GM18511 (cell line): ENCODE measurements at regions not wholly inside any gene's neighbourhood (a gene's known extent, or its start where the extent isn't known, plus 50 kb on each side); places are given as distances from the start of the nearest gene placed in this dataset.
"Not testable (repeated sequence)": the region's sequence is repeated elsewhere in the genome, so short reads cannot be mapped to it uniquely, and the experiment has no call there.

Experiments
- ATAC-seq: cut with Tn5 transposase; IDR thresholded peaks from one replicate; pipeline ENCODE4 v1.9.1; 2021; ENCODE audit warnings: mild to moderate bottlenecking, moderate library complexity; ENCODE audit not compliant: unreplicated experiment

DNA sequence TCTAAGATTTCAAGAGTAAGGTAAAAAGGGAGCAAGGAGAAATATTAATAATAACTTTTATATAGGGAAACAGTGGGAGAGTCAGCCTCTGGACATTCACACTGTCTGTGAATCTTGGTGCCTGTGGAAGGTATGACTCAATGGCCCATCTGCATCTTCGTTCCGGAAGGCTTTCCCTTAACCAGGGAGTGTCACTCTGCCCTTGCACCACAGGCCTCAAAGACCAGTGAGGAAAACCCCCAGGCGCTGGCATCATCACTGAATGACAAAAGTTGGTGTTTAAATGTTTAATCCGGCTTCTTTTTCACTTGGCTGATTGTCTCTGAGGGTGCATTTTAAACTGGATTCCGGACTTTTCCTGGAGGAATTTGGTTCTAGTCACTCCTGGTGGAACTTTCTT is 522.4 kb upstream of the TLE4 start:
- ATAC-seq, result no peak

DNA sequence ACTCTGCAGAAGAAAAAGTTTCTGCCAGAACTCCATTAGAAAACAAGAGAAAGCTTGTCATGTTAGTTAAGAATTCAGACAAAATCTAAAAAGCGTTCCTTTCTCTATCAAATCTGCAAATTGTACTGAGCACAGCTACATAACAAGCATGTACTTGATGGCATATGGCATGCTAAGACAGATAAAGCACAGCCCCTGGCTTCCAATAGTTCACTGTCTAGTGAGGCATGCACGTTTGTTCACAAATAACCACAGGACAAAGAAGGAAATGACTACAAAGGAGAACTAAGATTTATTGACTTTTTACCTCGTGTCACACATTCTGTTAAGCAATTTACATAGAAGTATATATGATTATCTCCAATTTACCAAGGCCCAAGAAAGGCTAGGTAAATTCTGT is 518.2 kb upstream of the TLE4 start:
- ATAC-seq, result no peak

DNA sequence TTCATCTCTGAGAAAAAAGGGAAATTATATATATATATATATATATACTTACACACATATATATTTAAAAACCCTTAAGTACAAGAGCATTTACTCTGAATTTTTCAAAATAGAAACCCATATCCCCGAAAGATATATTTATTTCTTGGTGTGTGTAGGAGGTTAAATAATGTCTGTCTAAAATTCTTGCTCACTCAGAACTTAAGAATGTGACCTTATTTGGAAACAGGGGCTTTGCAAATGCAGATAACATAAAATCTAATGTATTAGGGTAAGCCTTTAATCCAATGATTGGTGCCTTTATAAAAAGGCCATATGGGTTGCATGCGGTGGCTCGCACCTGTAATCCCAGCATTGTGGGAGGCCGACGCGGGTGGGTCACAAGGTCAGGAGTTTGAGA is 517.3 kb upstream of the TLE4 start:
- no peak for ATAC-seq

DNA sequence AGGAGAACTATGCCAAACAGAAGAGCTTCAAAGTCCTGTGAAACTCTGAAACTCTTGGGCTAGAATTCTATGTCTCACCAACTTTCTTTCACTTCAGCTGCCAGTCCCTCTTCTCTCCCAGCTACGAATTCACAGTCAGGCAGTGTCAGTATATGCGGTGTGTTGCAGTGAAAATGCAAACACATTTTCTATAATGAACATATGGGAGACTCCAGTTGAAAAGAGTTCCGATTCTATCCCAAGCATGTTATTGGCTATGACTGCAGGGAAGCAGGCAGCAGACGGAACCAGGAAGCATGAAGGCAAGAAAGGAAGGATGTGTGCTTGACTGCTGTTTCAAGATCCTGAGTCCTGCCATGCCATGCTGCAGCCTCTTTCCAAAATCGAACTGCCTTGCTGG is 515.7 kb upstream of the TLE4 start:
- no peak for ATAC-seq

DNA sequence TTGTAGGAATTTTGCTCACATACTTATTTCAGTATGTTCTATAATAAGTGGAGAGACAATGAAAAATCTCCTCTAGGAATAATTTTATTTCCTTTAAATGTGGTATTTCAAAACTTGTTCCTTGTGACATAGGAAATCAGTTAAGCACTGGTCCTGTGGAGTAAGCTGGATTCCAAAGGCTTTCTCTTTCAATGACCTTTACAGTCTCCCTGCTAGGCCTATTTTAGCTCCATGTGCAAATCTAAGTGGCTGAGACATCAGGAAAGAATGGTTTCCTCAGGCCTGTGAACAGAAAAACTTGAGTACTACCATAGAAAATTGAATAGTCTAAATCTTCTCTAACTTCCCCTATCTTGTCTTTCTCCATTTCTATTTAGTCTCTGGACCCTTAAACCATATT is 514.2 kb upstream of the TLE4 start:
- no peak for ATAC-seq

DNA sequence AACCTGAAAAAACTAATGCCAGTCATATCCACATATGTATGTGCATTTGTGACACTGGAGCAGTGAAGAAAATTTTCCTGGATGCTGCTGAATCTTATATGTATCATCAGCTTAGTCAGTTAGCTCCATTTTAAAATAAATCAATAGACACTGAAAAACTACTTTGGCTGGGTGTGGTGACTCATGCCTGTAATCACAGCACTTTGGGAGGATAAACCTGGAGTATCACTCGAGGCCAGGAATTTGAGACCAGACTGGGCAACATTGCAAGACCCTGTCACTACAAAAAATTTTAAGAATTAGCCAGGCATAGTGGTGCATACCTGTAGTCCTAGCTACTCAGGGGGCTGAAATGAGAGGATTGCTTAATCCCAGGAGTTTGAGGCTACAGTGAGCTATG is 511.0 kb upstream of the TLE4 start:
- no peak for ATAC-seq

DNA sequence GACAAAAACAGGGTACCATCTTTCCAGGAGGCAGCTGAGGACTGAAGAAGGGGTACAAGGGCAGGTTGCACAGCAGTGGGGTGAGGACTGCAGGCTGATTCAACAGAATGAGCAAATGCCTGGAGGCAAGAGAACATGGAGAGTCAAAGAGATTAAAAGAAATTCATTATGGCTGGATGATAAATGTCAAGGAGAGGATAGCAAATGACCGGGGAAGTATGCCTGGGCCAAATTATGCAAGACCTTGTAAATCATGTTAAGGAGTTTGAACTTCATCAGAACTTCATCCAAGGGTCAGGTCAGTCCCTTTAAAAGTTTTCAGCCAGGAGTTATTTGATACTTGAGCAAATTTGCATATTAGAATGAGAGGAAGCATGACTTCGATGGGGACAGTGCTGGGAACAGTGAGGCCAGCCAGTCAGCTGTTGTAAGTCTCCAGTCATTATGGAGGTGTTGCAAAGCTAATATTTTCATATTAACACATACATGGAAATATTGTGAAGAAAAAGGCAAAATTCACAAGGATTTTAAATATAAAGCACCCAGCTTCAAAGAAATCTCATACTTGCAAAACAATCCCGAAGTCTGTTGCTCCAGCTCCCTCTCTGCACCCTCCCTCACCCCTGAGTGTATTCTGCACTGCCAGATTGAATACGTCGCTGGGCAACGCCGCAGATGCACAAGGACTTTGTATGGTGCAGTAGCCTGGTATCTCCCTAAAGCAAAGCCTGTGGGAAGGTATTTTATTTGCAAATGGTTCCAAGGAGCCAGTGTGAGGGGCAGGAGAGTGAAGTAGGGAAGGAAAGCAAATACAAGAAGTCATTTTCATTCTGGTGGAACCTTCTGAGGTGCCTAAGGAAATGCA is 509.8 kb upstream of the TLE4 start:
- ATAC-seq, result no peak

DNA sequence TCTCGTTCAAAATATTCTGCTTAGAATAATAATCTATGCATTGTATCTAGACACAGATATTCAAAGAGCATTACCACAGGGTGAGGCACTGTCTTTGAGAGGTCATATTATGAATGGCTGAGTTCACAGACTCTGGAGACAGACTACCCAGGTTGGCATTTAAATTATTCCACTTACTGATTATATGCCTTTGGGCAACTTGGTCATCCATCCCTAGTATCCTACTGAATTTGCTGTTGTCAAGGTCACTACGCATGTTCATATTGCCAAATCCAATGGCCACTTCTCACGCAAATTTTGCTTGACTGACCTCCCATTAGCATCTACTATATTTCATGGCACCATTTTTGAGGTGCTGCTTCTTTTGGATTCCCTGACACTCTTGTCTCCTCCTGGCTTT is 498.6 kb upstream of the TLE4 start:
- ATAC-seq, result no peak

DNA sequence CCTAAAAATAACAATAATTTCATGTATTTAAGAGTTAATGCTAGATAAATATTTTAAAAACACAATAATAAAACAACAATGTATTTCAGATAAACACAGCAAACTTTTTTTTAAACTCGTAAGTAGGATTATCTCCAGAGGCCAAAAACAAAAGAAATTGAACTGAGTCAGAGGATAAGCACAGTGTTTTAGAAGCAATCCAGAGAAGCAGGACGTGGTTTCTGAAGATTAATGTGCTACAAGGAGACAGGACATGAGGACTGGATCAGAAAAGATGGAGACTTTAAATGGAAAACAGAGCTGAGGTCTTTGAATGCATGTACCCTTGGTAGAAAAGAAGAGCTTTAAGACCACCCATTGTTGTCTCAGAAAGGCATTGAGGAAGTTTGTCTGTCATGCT is 491.2 kb upstream of the TLE4 start:
- no peak for ATAC-seq

DNA sequence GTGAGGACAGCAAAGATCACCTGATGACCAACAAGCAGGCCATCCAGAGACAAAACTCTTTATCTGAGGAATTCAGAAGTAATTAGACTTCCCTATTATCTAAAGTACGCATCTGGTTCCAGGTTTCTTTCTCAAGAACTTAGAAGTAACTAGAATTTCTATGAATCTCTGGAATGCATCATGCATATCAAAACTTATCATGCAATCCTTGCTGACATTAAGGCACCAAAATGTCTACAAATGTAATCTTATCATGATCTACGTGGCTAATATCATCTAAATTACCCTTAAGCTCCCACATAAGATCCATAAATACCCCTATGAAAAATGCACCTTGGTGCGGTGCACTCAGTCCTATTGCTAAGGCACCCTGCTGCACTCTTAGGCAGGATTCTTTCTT is 488.1 kb upstream of the TLE4 start:
- ATAC-seq, result no peak

DNA sequence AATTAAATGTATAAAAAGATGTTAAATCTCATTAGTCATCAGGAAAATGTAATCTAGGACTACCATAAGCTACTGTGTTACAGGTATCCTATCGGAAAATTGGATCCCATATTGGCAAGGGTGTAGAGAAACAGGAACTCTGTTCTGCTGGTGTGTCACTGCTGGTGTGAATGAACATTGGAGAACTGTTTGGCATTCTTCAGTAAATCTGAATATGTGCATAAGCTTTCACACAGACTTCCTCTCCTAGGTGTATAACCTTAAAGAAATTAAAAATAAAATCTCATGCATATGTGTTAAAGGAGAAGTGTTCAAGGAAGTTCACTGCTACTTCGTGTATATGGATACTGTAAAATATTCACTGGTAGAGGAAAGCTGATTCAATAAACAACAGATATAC is 484.6 kb upstream of the TLE4 start:
- ATAC-seq, result no peak

DNA sequence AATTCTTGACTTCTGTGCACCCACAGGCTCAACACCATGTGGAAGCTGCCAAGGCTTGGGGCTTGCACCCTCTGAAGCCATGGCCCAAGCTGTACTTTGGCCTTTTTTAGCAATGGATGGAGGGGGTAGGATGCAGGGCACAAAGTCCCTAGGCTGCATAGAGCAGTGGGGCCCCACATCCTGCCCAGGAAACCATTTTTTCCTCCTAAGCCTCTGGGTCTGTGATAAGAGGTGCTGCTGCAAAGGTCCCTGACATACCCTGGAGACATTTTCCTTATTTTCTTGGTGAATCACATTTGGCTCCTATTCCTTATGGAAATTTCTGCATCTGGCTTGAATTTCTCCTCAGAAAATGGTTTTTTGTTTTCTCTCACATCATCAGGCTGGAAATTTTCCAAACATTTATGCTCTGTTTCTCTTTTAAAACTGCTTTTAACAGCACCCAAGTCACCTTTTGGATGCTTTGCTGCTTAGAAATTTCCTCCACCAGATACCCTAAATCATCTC is 482.7 kb upstream of the TLE4 start:
- no peak for ATAC-seq

DNA sequence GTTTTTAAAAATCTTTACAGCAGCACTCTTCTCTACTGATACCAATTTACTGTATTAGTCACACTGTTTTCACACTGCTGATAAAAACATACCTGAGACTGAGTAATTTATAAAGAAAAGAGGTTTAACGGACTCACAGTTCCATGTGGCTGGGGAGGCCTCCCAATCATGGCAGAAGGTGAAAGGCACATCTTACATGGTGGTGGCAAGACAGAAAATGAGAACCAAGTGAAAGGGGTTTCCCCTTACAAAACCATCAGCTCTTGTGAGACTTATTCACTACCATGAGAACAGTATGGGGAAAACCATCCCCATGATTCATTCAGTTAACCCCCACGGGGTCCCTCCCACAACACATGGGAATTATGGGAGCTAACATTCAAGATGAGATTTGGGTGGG is 481.9 kb upstream of the TLE4 start:
- not testable (repeated sequence) for ATAC-seq

DNA sequence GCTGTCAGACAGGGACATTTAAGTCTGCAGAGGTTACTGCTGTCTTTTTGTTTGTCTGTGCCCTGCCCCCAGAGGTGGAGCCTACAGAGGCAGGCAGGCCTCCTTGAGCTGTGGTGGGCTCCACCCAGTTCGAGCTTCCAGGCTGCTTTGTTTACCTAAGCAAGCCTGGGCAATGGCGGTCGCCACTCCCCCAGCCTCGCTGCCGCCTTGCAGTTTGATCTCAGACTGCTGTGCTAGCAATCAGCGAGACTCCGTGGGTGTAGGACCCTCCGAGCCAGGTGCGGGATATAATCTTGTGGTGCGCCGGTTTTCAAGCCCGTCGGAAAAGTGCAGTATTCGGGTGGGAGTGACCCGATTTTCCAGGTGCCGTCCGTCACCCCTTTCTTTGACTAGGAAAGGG is 468.5 kb upstream of the TLE4 start:
- not testable (repeated sequence) for ATAC-seq

DNA sequence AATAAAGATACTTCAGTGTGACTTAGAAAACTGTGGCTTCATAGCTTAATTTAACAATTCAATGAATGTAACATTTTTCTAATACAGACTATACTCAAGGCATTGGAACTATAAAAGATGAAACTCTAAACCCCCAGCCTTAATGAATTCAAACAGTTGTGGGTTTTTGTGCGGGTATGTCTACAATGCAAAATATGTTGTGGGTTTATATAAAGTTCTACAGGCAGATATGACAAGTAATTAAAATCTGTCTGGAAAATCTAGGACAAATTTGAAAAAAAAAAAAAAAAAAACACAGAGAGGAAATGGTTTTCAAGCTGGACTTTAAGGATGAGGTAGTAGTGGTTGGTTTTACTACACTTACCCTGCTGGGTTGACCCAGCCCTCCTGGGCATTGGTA is 467.5 kb upstream of the TLE4 start:
- ATAC-seq, result no peak

DNA sequence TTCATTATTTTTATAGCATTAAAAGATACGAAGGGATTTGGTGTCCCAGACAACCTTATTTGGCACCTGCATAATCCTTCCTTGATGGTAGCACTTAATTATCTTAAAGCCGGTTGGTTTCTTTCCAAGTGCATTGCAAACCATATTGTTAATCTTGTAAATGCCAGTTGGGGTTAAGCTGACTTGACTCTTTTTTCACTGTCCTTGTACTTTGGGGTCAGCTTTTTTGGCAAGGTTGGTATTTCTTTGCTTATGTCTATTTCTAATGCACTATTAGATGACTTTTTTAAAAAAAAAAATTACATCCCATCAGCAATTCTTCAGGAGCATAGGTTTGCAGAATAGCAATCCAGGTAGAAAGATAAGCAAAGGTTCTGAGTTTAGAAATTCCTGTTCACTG is 466.8 kb upstream of the TLE4 start:
- ATAC-seq, result no peak

DNA sequence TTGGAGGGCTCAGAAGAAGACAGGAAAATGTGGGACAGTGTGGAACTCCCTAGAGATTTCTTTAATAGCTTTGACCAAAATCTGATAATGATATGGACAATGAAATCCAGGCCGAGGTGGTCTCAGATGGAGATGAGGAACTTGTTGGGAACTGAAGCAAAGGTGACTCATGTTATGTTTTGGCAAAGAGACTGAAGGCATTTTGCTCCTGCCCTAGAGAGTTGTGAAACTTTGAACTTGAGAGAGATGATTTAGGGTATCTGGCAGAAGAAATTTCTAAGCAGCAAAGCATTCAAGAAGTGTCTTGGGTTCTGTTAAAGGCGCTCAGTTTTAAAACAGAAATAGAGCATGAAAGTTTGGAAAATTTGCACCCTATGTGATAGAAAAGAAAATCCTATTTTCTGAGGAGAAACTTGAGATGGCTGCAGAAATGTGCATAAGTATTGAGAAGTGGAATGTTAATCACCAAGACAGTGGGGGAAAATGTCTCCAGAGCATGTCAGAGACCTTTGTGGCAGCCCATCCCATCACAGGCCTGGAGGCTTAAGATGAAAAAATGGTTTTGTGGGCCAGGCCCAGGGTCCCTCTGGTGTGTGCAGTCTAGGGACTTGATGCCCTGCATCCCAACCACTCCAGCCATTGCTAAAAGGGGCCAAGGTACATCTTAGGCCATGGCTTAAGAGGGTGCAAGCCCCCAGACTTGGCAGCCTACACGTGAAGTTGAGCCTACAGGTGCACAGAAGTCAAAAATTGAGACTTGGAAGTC is 463.7 kb upstream of the TLE4 start:
- ATAC-seq, result no peak

DNA sequence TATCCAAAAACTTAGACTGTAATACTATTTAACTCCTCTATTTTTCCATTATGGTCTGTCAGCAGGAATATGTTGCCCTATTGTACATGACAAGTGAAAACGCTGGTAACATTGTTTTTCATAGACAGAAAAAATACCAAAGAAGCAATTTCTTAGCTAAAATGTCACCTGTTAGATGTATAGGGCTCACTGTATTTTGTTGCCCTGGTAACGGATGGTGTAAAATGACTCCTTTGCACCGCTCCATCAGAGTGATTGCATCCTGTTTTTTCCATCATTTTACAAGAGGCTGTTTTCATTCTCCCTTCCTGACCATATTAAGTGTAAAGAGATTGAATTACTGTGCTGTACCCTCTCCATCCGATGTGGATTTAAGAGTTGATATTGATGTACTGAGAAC is 460.1 kb upstream of the TLE4 start:
- no peak for ATAC-seq

DNA sequence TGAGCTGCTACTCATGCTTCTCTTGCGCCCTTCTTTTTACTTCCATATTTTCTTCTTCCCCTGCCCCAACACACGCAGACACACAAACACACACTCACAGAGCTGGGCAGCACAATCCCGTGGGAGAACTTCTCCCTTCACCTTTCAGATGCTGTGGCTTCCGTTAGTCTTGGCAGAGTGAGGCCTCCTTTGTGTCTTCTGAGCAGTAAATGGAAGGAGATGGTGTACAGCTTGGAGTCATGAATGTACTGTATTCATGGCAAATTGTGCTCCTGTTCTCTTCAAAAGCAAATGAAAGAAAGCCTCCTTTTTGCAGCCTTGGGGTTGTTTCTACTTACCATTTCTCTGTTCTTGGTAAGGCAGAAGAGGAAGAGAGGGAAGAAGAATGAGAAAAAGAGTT is 456.6 kb upstream of the TLE4 start:
- ATAC-seq, result no peak

DNA sequence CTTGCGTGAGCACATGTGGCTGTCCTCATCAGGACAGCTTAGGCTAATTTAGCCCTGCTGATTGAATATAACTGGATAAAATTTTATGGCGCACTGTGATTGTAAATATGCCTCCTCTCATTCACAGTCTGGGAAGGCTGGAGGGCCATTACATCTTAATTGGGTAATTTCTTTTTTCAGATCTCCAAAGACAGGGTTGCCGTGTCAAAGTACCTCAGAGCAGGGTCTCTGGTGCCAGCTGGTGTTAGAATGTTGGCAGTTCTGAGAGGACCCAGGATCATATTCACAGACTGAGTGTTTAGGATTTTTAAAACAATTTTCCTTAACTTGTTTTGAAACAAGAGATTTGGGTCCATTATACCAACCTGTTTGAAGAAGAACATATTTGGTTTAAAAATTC is 455.7 kb upstream of the TLE4 start:
- no peak for ATAC-seq

DNA sequence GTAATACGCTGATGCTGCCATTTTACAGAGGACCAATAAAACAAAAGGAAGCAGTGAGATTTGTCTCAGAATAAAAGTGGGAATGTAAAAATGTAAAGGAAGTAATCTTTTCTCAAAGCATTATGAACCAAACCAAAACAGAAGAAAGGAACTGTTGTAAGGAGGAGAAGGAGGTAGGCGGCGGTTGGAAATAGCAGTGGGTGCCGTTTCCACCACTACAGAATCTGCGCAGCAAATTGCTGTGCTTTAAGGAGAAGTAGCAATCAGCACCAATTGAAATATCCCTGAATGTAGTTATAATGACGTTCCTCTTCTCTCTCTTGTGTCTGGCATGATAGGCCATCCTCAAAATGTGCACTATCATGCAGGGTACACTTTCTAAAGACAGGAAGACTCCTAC is 455.1 kb upstream of the TLE4 start:
- no peak for ATAC-seq

DNA sequence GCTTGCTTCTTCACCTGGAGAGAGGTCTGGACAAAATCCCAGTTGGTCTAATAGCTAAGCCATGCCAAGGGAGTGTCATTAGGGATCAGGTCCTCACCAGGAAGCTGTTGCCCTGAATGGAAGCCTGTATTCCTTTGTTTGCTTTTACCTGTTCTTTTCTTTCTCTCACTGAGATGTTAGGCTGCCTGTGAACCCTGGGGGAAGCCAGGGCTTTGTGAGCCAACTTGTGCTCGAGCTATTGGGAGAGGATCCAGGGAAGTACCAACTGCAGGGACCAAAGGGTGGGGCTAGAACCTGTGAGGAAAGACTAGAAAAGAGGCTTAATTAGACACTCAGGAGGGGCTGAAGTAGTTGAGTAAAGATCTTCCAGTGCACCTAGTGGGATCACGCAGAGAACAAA is 451.2 kb upstream of the TLE4 start:
- ATAC-seq, result no peak
